Esophagus squamous epithelium (tissue), 5 donors: ENCODE measurements at regions not wholly inside any gene's neighbourhood (a gene's known extent, or its start where the extent isn't known, plus 50 kb on each side); places are given as distances from the start of the nearest gene placed in this dataset.

Source experiments
- DNase-seq: peaks from one replicate; lab custom pipeline; 2025; lab: John Stamatoyannopoulos, UW
- H3K27ac ChIP-seq, 4 donors: fragments of 200-600 bp; sonication (generic); one replicate each; pipeline ENCODE4 v1.5.1; 2016 to 2019; ENCODE audit warnings: mild to moderate bottlenecking in 1 of 4
- H3K27me3 ChIP-seq, 4 donors: fragments of 200-600 bp; sonication (generic); 1 replicate in 3 of 4; 2 replicates in 1 of 4; pipeline versions ENCODE4 v1.5.1 to v1.6.0; 2017 to 2021; ENCODE audit warnings: antibody characterized with exemption in 1 of 4
- H3K36me3 ChIP-seq, 3 donors: fragments of 200-600 bp; sonication (generic); one replicate each; pipeline ENCODE4 v1.5.1; 2016 to 2019
- H3K4me1 ChIP-seq, 3 donors: fragments of 200-600 bp; sonication (generic); one replicate each; pipeline ENCODE4 v1.5.1; 2017 to 2019
- H3K4me3 ChIP-seq, 4 donors: fragments of 200-600 bp; sonication (generic); 1 replicate in 3 of 4; 2 replicates in 1 of 4; pipeline ENCODE4 v1.5.1; 2016 to 2019; ENCODE audit warnings: mild to moderate bottlenecking in 2 of 4, moderate library complexity in 1 of 4
- H3K9me3 ChIP-seq, 3 donors: fragments of 200-600 bp; sonication (generic); one replicate each; pipeline ENCODE4 v1.5.1; 2016 to 2019
- CTCF ChIP-seq, 6 experiments: fragments of 450-650 bp in 4 of 6; fragments of 200-600 bp in 2 of 6; sonication (generic) in 2 of 6; IDR thresholded peaks; one replicate each; pipeline ENCODE4 v1.5.1; 2016 to 2019; ENCODE audit warnings: antibody characterized with exemption in 6 of 6, mild to moderate bottlenecking in 4 of 6, moderate library complexity in 4 of 6
- POLR2A ChIP-seq, 4 donors: fragments of 450-650 bp; IDR thresholded peaks; one replicate each; pipeline ENCODE4 v1.6.1; 2017; ENCODE audit warnings: antibody characterized with exemption in 4 of 4, mild to moderate bottlenecking in 4 of 4, moderate library complexity in 3 of 4
- WGBS, 2 donors: methylation state at CpG; one replicate each; pipeline ENCODE4 v1.1.5; 2018; 5-methylcytosine and 5-hydroxymethylcytosine counted together
- intact Hi-C: fragments of 100-400 bp; cut with DNase I; formaldehyde crosslinking; loops from one replicate; pipeline ENCODE4 v1.15.0; 2022
- donor health status: DM: yes; HTN: yes; CAD: no.

- no peak for DNase-seq
- Histone ChIP-seq H3K9me3 (no peaks in the 10 kb centered on the region), H3K36me3 (no peaks in the 10 kb centered on the region), H3K4me1 (no peaks in the 10 kb centered on the region), H3K4me3 (no peak overlapping the region), H3K27ac (no peak overlapping the region), H3K27me3 (no peaks in the 10 kb centered on the region)
- intact Hi-C loops, result no loop called here
- no peak for TF ChIP-seq POLR2A (IDR thresholded peaks at IDR 0.05)
- no peak for TF ChIP-seq CTCF (IDR thresholded peaks at IDR 0.05)
- 88 to 97% methylated on average over 4 of the region's 4 CpGs for WGBS, 2 donors
Observed at GRCh38 chr1:212212343-212212742, 72.9 kb upstream of the PPP2R5A start.

- H3K4me1 ChIP-seq, result no peaks in the 10 kb centered on the region
- TF ChIP-seq POLR2A (IDR thresholded peaks at IDR 0.05) (no peak), CTCF (IDR thresholded peaks at IDR 0.05) (no peak)
- H3K27me3 ChIP-seq, result no peaks in the 10 kb centered on the region
- no peaks in the 10 kb centered on the region for H3K9me3 ChIP-seq
- H3K36me3 ChIP-seq, result no peaks in the 10 kb centered on the region
- no peak overlapping the region for H3K27ac ChIP-seq
- intact Hi-C loops, result no loop called here
- H3K4me3 ChIP-seq, result no peak overlapping the region
- 86 to 87% methylated on average over 4 to 7 of the region's 7 CpGs for WGBS, 2 donors
- DNase-seq, result no peak
Observed at GRCh38 chr1:212212906-212213305, 72.3 kb upstream of the PPP2R5A start.

- 81 to 94% methylated on average over 2 of the region's 2 CpGs for WGBS, 2 donors
- Histone ChIP-seq H3K27me3 (no peaks in the 10 kb centered on the region), H3K27ac (no peak overlapping the region), H3K36me3 (no peaks in the 10 kb centered on the region), H3K4me1 (peaks cover 0 to 4% (median 0%) of the 10 kb centered on the region in 3 donors), H3K9me3 (no peaks in the 10 kb centered on the region), H3K4me3 (no peak overlapping the region)
- no peak for TF ChIP-seq POLR2A (IDR thresholded peaks at IDR 0.05)
- no peak for TF ChIP-seq CTCF (IDR thresholded peaks at IDR 0.05)
- intact Hi-C loops, result no loop called here
- no peak for DNase-seq
Observed at GRCh38 chr1:212213784-212214183, 71.4 kb upstream of the PPP2R5A start.

- Histone ChIP-seq H3K9me3 (no peaks in the 10 kb centered on the region), H3K4me1 (peaks cover 0 to 7% (median 0%) of the 10 kb centered on the region in 3 donors), H3K36me3 (no peaks in the 10 kb centered on the region), H3K27me3 (no peaks in the 10 kb centered on the region), H3K27ac (no peak overlapping the region), H3K4me3 (no peak overlapping the region)
- WGBS, 2 donors, result 50 to 67% methylated on average over 1 of the region's 1 CpG
- no peak for TF ChIP-seq POLR2A (IDR thresholded peaks at IDR 0.05)
- TF ChIP-seq CTCF (IDR thresholded peaks at IDR 0.05), result no peak
- intact Hi-C loops, result no loop called here
- no peak for DNase-seq
Observed at GRCh38 chr1:212214325-212214724, 70.9 kb upstream of the PPP2R5A start.

- WGBS, 2 donors, result 90 to 93% methylated on average over 3 of the region's 3 CpGs
- Histone ChIP-seq H3K27ac (no peak overlapping the region), H3K9me3 (no peaks in the 10 kb centered on the region), H3K36me3 (no peaks in the 10 kb centered on the region), H3K27me3 (no peaks in the 10 kb centered on the region), H3K4me3 (no peak overlapping the region), H3K4me1 (peaks cover 0 to 7% (median 0%) of the 10 kb centered on the region in 3 donors)
- intact Hi-C loops, result no loop called here
- DNase-seq, result no peak
- TF ChIP-seq POLR2A (IDR thresholded peaks at IDR 0.05) (no peak), CTCF (IDR thresholded peaks at IDR 0.05) (no peak)
Observed at GRCh38 chr1:212215910-212216309, 69.3 kb upstream of the PPP2R5A start.
